HAP-1 (cell line): ENCODE measurements at regions not wholly inside any gene's neighbourhood (a gene's known extent, or its start where the extent isn't known, plus 50 kb on each side); places are given as distances from the start of the nearest gene placed in this dataset.
"Not testable (repeated sequence)": the region's sequence is repeated elsewhere in the genome, so short reads cannot be mapped to it uniquely, and the experiment has no call there.

ENCODE experiments used
- DNase-seq, 2 experiments: peaks; one replicate each; pipeline ENCODE4 v3.0.0-alpha.2; 2016 to 2020; ENCODE audit warnings: low spot score in 2 of 2
- H3K27me3 ChIP-seq: fragments of 250-450 bp; sonication (Bioruptor Pico); 2 replicates; pipeline ENCODE4 v1.5.1; 2020; ENCODE audit warnings: low read depth, mild to moderate bottlenecking, moderate library complexity
- H3K36me3 ChIP-seq: fragments of 250-450 bp; sonication (Bioruptor Pico); replicated peaks from 2 replicates; pipeline ENCODE4 v1.5.1; 2020; ENCODE audit warnings: mild to moderate bottlenecking
- H3K4me1 ChIP-seq: fragments of 250-450 bp; sonication (Bioruptor Pico); 2 replicates; pipeline ENCODE4 v1.5.1; 2020; ENCODE audit warnings: mild to moderate bottlenecking
- H3K4me3 ChIP-seq: fragments of 250-450 bp; sonication (Bioruptor Pico); 2 replicates; pipeline ENCODE4 v1.5.1; 2020; ENCODE audit warnings: mild to moderate bottlenecking, moderate library complexity
- H3K9me3 ChIP-seq: fragments of 250-450 bp; sonication (Bioruptor Pico); 2 replicates; pipeline ENCODE4 v1.5.1; 2020; ENCODE audit warnings: mild to moderate bottlenecking, moderate library complexity
- in situ Hi-C: fragments of 300-500 bp; cut with MboI; formaldehyde crosslinking; loops from 3 replicates; pipeline ENCODE4 v1.14.3; 2020; ENCODE audit warnings: low sequenced_read_pairs, inconsistent platforms, mixed read lengths

DNA sequence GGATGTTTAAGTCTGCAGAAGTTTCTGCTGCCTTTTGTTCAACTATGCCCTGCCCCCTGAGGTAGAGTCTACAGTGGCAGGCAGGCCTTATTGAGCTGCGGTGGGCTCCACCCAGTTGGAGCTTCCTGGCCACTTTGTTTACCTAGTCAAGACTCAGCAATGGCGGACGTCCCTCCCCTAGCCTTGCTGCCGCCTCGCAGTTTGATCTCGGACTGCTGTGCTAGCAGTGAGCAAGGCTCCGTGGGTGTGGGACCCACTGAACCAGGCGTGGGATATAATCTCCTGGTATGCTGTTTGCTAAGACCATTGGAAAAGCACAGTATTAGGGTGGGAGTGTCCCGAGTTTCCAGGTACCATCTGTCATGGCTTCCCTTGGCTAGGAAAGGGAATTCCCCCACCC lies 79.4 kb upstream of the RPS6KA6 start:
- H3K36me3 ChIP-seq, DNase-seq, H3K4me1 ChIP-seq, H3K4me3 ChIP-seq, H3K27me3 ChIP-seq, H3K9me3 ChIP-seq, in situ Hi-C loops: not testable (repeated sequence)

DNA sequence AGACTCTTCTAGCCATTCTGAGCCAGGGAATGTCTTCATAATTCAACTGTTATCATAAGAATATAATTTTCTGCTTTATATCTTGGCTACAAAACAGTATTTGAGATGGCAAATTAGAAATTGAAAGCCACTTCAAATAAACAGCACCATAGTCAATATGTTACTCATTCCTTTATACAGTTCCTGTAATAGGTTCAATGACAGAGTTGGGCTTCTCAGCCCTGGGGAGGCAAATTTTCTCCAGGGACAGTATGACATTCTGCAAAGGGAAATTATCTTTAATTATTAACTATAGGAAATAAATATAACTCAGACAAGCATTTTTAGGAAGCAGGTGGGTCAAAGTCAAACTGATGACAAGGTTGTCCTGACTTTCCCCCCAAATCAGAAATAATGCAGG lies 71.9 kb upstream of the RPS6KA6 start:
- Histone ChIP-seq H3K4me3 (no peak overlapping the region), H3K36me3 (no peaks in the 10 kb centered on the region), H3K27me3 (no peaks in the 10 kb centered on the region), H3K9me3 (no peaks in the 10 kb centered on the region), H3K4me1 (peaks cover 13% of the 10 kb centered on the region)
- no peak for DNase-seq
- in situ Hi-C loops = no loop called here

DNA sequence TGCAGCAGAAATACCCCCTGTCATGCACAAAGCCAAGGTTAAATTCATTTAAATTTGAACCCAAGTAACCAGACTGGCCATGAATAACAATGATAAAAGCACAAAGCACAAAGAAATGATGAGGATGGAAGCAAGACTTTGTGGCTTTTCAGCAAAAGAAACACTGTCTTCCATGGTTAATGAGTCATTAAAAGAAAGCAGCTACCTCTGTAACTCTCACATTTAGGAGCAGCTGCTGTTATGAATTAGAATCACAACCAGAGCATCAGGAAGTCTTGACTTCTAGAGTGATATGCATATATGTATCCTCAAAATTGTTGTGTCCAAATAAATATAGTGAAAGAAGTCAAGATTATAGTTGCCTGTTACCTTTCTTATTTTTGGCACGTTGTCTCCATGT lies 70.7 kb upstream of the RPS6KA6 start:
- H3K9me3 ChIP-seq = no peaks in the 10 kb centered on the region
- H3K4me3 ChIP-seq = no peak overlapping the region
- in situ Hi-C loops = no loop called here
- H3K36me3 ChIP-seq = no peaks in the 10 kb centered on the region
- DNase-seq = peak in 1 of 2 experiments; percentile 16
- H3K27me3 ChIP-seq = no peaks in the 10 kb centered on the region
- H3K4me1 ChIP-seq = peaks cover 13% of the 10 kb centered on the region

DNA sequence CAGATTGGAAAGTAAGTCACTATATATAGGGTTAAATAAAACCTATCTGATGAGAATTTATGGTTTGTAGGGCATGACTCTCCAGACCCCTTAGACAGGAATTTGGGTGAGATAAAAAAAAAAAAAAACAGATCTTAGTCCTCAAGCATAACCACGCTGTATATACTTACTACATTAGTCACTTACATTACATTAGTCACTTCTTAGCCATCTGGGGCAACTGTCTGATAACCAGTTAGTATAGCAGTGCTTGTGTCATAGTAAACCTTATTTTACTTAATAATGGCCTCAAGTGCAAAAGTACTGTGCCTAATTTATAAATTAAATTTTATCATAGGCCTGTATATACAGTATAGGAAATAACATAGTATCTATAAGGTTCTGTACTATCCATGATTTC lies 60.2 kb upstream of the RPS6KA6 start:
- Histone ChIP-seq H3K4me3 (no peak overlapping the region), H3K4me1 (peaks cover 10% of the 10 kb centered on the region), H3K9me3 (no peaks in the 10 kb centered on the region; the same call in 1 of the 2 replicates), H3K36me3 (no peaks in the 10 kb centered on the region), H3K27me3 (no peaks in the 10 kb centered on the region)
- DNase-seq = no peak
- in situ Hi-C loops = no loop called here

DNA sequence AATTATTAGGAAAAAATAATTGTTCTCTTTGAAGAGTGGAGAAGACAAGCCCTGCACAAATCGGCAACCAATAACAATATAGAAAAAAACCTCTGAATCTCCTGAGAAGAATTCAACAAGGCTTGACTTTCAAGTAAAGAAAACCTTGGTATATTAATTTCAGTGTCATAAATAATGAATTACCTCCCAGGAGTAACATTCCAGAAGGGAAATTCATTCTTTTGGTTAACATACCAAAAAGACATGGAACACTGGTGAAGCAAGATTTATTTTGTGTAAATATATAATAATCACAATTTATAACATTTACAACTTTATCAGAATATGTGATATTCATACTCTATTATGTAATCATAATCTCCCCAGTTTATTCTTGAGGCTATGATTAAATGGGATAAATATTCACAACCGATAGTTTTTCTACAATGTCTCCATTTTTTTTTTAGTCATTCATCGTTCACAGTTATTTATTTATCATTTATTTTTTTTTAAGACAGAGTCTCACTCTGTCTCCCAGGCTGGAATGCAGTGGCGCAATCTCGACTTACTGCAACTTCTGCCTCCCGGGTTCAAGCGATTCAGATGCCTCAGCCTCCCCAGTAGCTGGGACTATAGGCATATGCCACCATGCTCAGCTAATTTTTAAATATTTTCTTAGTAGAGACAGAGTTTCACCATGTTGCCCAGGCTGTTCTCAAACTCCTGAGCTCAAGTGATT lies 53.0 kb upstream of the RPS6KA6 start:
- H3K4me3 ChIP-seq = no peak overlapping the region
- in situ Hi-C loops = no loop called here
- no peaks in the 10 kb centered on the region for H3K4me1 ChIP-seq
- no peaks in the 10 kb centered on the region for H3K36me3 ChIP-seq
- no peak for DNase-seq
- H3K27me3 ChIP-seq = no peaks in the 10 kb centered on the region
- no peaks in the 10 kb centered on the region for H3K9me3 ChIP-seq
